Upper lobe of left lung (tissue), 4 donors: ENCODE measurements at regions not wholly inside any gene's neighbourhood (a gene's known extent, or its start where the extent isn't known, plus 50 kb on each side); places are given as distances from the start of the nearest gene placed in this dataset.

Experiments used
- CTCF ChIP-seq, 6 experiments: fragments of 450-650 bp in 4 of 6; fragments of 200-600 bp in 2 of 6; sonication (generic) in 2 of 6; IDR thresholded peaks; one replicate each; pipeline ENCODE4 v1.5.1; 2016 to 2019; ENCODE audit warnings: antibody characterized with exemption in 6 of 6
- EP300 ChIP-seq, 4 donors: sonication (generic); formaldehyde crosslinking; IDR thresholded peaks; one replicate each; pipeline ENCODE4 v1.5.1; 2017; ENCODE audit warnings: antibody characterized with exemption in 4 of 4, control low read depth in 2 of 4
- POLR2A ChIP-seq, 4 donors: fragments of 450-650 bp; IDR thresholded peaks; one replicate each; pipeline ENCODE4 v1.5.1; 2016 to 2017; ENCODE audit warnings: antibody characterized with exemption in 4 of 4, mild to moderate bottlenecking in 2 of 4

GRCh38 chr12:64556231-64556630, 54.1 kb upstream of the RASSF3 start:
- TF ChIP-seq POLR2A (IDR thresholded peaks at IDR 0.05), result no peak
- TF ChIP-seq CTCF (IDR thresholded peaks at IDR 0.05), result no peak
- TF ChIP-seq EP300 (IDR thresholded peaks at IDR 0.05), result no peak
